ENCODE measurements at regions not wholly inside any gene's neighbourhood (a gene's known extent, or its start where the extent isn't known, plus 50 kb on each side); places are given as distances from the start of the nearest gene placed in this dataset.

DNA sequence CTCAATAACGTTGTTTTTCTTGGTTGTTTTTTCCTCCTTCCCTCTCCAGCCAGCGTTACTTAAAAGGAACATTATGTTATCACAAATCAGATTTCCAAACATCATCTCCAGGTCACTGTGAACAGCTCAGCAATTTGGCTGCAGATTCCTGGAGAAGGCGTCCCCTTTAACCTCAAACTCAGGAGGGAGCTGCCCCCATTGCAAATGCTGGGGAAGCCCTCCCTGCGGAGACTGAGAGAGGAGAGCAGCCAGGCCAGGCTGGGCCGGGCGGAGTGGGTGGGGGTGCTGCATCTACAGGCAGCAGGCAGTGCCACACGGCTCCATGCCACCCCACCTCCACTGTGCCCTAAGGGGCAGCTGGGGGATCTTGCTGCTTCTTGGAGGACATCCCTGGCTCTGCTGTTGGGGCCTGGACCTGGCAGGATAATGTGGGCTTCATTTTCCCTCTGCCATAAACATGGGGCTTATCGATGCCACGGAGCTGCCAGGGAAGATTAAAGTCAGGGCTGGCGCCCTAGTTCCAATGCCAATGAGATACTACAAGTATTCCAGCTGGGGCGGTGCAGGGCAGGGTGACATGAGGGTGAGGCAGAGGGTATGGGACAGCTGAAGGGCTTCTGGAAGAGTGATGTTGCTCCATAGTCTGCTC is 148.8 kb downstream of the PJA1 start:
- Mint-ChIP-seq H3K4me1 (no peaks in the 10 kb centered on the region), H3K4me3 (no peak overlapping the region), H3K27me3 (no peaks in the 10 kb centered on the region), H3K27ac (no peak overlapping the region), H3K36me3 (ENCODE audit: low read depth) (no peaks in the 10 kb centered on the region), H3K9me3 (no peaks in the 10 kb centered on the region)
- DNase-seq (no peak), ATAC-seq (ENCODE audit: low read depth) (no peak)
- intact Hi-C loops (cut with micrococcal nuclease) = no loop called here
- TF ChIP-seq, protein P1, sequence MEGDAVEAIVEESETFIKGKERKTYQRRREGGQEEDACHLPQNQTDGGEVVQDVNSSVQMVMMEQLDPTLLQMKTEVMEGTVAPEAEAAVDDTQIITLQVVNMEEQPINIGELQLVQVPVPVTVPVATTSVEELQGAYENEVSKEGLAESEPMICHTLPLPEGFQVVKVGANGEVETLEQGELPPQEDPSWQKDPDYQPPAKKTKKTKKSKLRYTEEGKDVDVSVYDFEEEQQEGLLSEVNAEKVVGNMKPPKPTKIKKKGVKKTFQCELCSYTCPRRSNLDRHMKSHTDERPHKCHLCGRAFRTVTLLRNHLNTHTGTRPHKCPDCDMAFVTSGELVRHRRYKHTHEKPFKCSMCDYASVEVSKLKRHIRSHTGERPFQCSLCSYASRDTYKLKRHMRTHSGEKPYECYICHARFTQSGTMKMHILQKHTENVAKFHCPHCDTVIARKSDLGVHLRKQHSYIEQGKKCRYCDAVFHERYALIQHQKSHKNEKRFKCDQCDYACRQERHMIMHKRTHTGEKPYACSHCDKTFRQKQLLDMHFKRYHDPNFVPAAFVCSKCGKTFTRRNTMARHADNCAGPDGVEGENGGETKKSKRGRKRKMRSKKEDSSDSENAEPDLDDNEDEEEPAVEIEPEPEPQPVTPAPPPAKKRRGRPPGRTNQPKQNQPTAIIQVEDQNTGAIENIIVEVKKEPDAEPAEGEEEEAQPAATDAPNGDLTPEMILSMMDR (IDR thresholded peaks at IDR 0.05) = no peak
- ChIA-PET CTCF (no interaction called here), POLR2A (no interaction called here)

DNA sequence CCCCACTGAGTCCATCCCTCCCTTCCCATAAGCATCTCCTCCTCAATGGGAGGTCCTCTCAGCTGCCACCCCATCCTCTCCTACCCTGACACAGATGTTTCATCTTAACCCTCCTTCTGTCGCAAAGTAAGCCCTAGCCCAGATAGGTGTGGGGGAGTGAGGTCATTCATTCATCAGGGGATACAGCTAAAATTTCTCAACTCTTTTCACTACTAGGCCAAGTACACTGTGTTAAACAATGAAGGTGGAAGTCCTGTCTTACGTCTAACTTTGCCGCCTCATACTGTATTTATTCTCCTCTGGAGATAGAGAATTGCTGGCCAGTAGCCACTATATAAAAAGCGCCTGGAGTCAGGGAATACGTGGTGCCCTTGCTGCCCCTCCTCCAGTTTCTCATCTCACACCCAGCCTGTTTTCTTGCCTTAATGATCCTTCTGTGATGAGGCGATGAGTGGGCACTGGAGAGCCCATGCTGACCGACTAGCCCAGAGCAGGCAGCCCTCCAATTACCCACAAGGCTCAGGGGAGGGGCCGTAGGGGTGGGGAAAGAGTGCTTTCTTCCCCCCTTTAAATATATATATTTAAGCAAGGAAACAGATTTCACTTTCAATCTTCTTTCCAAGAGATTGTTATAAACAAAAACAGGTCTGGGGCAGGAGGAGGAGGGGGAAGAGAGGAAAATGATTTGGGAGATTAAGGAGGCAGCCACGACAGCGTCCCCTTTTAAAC is 149.5 kb downstream of the PJA1 start:
- no peaks in the 10 kb centered on the region for H3K4me1 Mint-ChIP-seq
- no peak for ATAC-seq (ENCODE audit: low read depth)
- H3K27me3 Mint-ChIP-seq = no peaks in the 10 kb centered on the region
- POLR2A ChIA-PET = no interaction called here
- TF ChIP-seq, protein P1 (IDR thresholded peaks at IDR 0.05) = no peak
- no peak overlapping the region for H3K27ac Mint-ChIP-seq
- DNase-seq = no peak
- no peaks in the 10 kb centered on the region for H3K9me3 Mint-ChIP-seq
- intact Hi-C loops (cut with micrococcal nuclease) = no loop called here
- H3K36me3 Mint-ChIP-seq (ENCODE audit: low read depth) = no peaks in the 10 kb centered on the region
- CTCF ChIA-PET = no interaction called here
- H3K4me3 Mint-ChIP-seq = no peak overlapping the region

DNA sequence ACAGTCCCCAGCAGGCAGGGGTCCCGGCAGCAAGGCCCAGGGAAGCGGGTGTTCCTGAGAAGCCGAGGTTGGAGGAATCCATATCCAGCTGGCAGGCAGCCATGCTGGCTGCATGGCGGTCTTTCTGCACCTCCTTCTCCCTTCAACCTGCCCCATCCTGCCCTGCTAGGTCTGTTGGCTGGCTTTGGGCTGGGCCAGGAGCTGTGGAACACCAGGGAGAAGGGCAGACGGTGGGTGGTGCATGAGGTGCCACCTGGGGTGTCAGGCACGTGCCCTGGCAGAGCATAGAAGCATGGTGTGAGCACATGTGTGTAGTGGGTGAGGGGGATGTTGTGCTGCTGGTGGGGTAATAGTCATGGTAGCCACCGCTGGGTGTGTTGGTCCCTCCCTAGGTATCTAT is 150.1 kb downstream of the PJA1 start:
- intact Hi-C loops (cut with micrococcal nuclease) = no loop called here

DNA sequence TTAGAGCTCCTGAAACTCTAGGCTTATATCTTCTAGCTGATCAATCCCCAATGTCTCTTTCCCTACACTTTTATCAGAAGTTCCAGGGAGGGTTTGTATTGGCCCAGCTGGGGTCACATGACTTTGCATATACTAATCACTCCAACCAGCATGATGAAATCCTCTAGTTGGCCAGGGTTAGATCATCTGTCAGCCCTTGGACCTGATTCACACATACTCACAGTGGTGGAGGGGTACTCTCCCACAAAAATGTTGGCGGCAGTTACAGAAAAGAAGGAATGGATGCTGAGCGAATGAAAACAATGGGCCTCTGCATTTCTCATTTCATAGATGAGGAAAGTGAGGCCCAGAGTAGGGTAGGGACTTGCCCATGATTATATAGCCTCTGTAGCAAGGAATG is 151.1 kb downstream of the PJA1 start:
- Mint-ChIP-seq H3K27ac (no peak overlapping the region), H3K4me1 (no peaks in the 10 kb centered on the region), H3K27me3 (no peaks in the 10 kb centered on the region), H3K36me3 (ENCODE audit: low read depth) (no peaks in the 10 kb centered on the region), H3K4me3 (no peak overlapping the region), H3K9me3 (no peaks in the 10 kb centered on the region)
- ChIA-PET POLR2A (no interaction called here), CTCF (no interaction called here)
- intact Hi-C loops (cut with micrococcal nuclease) = no loop called here
- TF ChIP-seq, protein P1 (IDR thresholded peaks at IDR 0.05) = no peak
- no peak for DNase-seq
- no peak for ATAC-seq (ENCODE audit: low read depth)

More for the DNA sequence above, 150.1 kb downstream of the PJA1 start:
- no peaks in the 10 kb centered on the region for H3K27me3 Mint-ChIP-seq
- CTCF ChIA-PET = no interaction called here
- H3K27ac Mint-ChIP-seq = no peak overlapping the region
- no peaks in the 10 kb centered on the region for H3K9me3 Mint-ChIP-seq
- DNase-seq = no peak
- H3K4me1 Mint-ChIP-seq = no peaks in the 10 kb centered on the region
- ATAC-seq (ENCODE audit: low read depth) = no peak
- TF ChIP-seq, protein P1 (IDR thresholded peaks at IDR 0.05) = no peak
- POLR2A ChIA-PET = no interaction called here
- H3K36me3 Mint-ChIP-seq (ENCODE audit: low read depth) = no peaks in the 10 kb centered on the region
- no peak overlapping the region for H3K4me3 Mint-ChIP-seq

DNA sequence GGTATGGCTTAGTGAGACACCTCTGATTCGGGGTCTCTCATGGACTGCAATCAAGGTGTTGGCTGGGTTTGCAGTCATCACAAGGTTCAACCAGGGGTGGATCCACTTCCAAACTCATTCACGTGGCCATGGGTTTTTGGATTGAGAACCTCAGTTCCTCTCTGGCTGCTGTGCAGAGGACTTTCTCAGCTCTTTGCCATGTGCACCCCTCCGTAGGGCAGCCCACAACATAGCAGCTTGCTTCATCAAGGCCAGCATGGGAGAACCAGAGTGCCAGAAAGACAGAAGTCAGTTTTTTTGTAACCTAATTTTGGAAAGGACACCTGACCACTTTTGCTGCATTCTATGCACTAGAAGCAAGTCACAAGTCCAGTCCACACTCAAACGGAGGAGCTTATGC is 154.9 kb downstream of the PJA1 start:
- Mint-ChIP-seq H3K4me1 (no peaks in the 10 kb centered on the region), H3K9me3 (peaks cover 2% of the 10 kb centered on the region), H3K36me3 (ENCODE audit: low read depth) (no peaks in the 10 kb centered on the region), H3K27me3 (no peaks in the 10 kb centered on the region), H3K27ac (no peak overlapping the region), H3K4me3 (no peak overlapping the region)
- DNase-seq (no peak), ATAC-seq (ENCODE audit: low read depth) (no peak)
- TF ChIP-seq, protein P1 (IDR thresholded peaks at IDR 0.05) = no peak
- ChIA-PET CTCF (no interaction called here), POLR2A (no interaction called here)
- intact Hi-C loops (cut with micrococcal nuclease) = no loop called here

Data from activated B cell treated with CpG ODN at 0.5 μM for 24 hours (primary cell).